Endometrial microvascular endothelial cells (primary cell): ENCODE measurements at regions not wholly inside any gene's neighbourhood (a gene's known extent, or its start where the extent isn't known, plus 50 kb on each side); places are given as distances from the start of the nearest gene placed in this dataset.

Source experiments
- in situ Hi-C: cut with HindIII; loops from 2 replicates; pipeline ENCODE4 v1.10.0; 2017; ENCODE audit warnings: low sequenced_read_pairs, low pct_unique_long_range_greater_than_20kb; ENCODE audit errors: inconsistent ontology term

DNA sequence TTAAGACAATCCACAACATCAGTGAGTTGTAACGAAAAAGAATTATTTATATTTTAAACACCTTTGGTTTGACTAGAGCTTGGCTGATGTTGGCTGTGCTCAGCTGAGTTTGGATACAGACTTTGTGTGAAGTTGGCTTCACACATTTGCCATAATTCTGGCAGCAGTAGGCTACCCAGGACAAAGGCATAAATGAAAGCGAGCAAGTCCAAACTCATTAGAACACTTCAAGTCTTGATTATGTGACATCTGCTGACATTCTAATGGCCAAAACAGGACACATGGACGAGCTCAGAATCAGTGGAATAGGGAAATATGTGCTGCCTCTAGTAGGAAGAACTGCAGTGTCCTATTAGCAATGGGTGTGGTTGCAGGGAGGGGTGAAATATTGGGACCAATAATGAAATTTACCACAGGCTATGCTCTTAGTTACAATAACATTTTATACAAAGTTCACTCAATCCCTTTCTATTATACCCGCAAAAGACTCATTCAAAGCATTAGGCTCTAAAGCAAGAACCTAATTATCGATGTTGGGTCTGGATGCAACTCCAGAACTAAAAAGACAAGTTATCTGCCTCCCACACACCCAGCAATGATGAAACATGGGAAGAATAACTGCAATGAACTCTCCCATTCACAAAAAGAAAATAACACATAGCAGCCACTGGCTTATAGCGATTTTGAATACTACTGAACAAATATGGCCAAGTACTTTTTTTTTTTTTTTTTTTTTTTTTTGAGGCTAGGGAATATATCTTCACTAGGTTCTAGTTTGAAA, 493.9 kb upstream of the RASGRP1 start:
- in situ Hi-C loops = no loop called here

DNA sequence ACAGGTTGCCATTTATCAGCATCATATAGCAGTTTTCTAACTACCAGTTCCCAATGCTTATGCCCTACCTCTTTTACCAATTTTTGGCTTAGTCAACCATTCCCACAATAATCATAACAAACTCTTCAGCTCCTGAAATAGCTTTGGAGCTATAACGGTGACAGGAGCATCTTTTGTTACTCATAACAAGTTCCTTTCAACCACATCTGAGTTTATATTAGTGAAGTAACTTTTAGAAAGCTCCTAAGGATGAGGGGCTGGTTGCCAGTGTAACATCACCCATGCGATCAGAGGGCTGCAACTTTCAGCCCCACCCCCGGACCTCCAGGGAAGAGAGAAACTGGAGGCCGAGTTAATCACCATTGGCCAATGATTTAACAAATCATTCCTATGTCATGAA, 495.3 kb upstream of the RASGRP1 start:
- in situ Hi-C loops = no loop called here

DNA sequence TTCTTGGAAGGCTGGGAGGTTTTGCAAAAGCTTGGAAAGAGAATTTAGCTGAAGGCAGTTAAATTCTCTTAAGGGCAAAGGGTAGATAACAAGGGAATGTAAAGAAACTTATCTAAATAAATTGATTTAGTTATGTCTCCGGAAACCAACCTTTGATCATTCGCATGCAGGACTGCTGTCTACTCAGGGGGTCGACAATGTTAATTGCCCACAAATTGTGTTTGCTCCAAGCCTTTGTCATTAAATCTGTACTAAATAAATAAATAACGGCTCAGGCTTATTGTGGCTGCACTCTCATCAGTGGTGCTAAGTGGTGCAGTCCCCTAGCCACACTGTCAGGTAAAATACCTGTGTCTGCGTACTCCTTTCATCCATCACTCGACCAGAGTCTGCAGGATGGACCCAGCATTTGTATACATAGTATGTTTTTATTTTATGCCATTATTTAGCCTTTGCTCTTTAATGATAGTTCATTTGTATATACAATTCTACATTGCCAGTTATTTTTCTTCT, 497.4 kb upstream of the RASGRP1 start:
- in situ Hi-C loops = no loop called here

DNA sequence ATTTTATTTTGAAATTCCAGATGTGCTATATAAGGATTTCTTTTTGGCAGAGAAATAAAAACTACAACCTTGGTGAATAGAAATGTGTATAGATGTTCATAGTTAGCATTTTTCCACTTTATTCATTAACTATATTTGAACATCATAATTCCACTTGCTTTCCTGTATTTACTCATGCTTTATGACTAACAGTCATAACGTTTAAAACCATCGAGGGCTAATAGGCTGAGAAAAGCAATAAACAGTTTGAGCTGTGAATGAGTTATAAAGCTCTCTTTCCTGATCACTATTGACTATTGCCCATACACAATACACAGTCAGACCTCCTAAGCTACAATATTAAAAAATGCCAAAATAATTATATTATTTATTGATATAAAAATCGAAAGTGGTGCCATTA, 502.1 kb upstream of the RASGRP1 start:
- in situ Hi-C loops = no loop called here

DNA sequence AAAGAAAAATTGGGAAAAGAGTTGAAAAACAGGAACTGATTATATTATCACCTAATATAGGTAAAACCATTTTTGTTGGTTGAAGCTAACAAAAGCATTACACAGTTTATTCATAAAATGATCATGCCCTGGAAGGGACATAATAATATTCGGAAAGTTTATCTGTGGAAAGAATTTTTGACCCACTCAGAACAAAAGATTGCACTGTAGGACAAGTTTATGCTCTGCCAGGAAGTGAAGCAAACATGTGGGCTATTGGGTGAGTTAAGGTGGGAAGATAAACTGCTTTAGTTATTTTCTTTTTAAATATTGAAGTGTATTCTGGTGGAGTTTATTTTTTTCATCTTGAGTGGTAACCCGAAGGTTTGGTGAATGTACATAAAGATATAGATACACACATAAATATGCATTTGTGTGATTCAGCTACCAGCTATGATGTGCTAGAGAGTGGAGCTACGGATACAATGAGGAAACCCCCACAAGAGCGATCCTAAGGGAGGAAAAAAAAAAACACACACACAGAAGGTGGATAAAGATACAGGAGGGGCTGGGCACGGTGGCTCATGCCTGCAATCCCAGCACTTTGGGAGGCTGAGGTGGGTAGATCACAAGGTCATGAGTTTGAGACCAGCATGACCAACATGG, 506.4 kb upstream of the THBS1 start:
- in situ Hi-C loops = no loop called here

DNA sequence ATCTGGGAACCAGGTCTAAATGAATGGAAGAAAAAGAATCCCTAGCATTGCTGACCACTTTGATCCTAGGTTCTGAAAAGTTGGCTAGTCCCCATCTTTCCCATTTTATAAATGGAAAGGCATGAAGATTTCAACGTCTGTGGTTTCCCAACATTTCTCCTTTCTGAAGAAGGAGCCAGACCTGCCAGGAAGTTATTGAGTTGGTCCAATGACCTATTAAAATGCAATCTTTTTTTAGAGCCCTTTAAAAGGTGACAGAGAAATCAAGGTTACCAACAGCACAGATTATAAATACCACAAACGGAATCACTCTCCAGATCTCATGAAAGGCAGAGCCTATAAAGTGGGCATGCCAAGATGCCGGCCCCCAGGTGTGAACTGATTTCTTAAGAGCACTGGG, 505.6 kb upstream of the THBS1 start:
- in situ Hi-C loops = no loop called here

DNA sequence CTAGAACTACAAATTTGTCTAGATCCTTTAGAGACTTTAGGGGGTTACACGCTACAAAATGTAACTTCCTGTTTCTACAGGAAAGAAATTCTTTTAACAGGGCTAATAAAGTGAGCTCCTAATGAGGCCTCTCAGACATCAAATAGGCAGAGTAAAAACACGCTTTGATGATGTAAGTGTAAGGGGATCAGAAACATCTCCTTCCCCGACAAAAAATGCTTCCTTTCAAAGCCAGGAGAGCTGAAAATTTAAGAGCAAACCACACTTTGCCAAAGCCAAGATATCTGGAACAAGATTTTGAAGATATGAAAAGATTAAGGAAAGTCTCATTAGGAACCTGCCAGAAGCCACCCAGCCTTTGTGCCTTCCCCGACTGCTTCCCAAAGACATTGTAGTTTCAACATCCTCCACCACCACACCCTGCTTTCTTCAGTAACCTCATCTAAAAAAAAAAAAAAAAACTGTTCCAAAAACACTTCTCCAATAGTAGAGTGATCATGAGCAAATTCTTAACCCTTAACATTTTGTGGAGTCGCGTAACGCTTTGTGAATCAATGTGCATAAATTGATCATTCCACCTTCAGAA, 505.0 kb upstream of the THBS1 start:
- in situ Hi-C loops = no loop called here

DNA sequence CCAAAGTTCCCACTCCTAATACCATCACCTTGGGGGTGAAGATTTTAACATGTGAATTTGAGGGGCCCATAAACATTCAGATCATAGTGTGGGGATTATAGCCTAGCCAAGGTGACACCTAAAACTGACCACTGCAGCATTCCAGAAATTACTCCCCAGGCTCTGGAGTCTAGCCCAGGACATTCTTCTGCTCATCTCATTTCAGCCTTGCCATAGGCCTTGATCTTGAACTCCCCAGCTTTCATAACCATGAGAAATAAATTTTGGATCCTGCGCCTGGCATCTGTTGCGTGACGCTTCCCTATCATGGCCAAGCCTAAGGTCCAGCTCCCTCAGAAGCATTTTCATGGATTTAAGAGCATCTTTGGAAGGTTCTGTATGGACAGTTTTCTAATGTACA, 502.9 kb upstream of the THBS1 start:
- in situ Hi-C loops = no loop called here

DNA sequence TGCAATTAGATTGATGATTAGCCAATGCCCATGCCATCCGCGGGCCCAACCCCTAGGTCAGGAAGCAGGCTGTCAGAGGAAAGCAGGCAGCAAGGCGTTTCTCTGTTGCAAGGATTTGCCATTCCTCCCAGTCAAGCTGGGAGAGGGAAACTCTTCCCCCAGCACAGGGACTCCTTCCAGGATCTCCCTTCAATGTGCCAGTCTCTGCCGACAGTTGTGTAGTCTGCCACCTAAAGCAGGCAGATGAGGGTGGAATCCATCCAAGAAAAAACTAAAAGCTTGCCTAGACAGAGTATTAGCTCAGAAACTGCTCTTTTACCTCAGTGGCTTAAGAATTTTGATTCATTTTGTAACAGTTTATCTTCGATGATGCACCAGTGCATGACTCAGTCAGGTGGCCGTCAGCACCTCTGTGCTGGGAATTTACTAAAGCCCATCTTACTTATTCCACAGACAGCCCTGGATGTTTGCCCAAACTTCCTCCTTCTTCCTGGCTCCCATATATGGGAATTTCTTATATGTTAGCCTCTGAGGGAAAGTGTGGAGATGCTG, 501.5 kb upstream of the THBS1 start:
- in situ Hi-C loops = no loop called here

DNA sequence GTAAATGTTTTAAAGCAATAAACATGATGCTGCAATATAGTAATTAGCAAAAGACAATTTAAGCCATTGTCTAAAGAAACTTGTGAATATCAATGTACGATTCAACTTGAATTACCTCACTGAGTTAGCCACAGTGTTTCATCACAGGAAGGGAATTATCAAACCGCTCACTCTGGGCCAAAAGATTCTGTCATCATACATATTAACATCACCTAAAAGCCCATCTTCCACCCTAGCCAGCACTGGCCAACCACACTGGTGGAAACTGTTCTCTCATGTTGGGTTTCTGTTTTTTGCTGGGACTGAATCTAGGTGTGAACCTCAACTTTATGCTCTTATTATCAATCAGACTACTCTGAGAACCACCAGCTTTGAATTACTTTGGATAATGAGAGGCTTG, 497.7 kb upstream of the THBS1 start:
- in situ Hi-C loops = no loop called here

DNA sequence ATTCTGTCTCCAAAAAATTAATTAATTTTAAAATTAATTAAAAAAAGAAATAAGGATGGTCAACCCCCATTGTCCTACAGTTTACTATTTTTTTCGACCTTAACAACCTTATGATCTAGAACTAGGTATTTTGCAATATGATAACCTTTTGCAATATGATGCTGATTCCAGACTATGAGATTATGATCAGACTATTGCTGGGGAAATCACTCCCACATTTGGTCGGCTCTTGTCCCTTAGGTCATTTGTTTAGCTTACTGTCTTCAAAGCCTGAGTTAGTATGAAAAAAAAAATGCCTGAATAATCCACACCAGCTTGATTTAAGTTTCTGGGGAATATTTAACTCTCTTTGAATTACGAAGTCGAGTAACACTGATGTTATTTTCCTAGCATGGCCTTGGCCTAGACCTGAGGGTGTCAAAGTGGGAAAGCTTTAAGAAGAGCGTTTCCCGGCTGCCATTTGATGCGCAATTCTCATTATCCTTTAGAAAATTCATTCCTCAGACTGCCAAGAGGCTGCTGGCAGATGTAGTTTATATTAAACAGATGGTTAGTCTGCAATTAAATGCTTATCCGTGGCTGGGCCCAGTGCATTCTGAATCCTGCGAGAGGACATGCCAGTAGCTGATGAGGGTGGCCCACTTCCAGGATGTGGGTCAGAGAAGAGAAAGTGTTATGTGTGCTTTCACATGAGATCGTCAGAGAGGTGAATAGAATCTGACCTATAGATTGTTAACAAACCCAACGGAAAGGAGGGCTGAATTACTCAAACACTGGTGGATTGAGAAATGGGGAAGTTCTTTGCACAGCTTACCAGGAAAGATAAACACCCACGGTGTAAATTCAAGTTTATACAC, 496.0 kb upstream of the THBS1 start:
- in situ Hi-C loops = no loop called here

DNA sequence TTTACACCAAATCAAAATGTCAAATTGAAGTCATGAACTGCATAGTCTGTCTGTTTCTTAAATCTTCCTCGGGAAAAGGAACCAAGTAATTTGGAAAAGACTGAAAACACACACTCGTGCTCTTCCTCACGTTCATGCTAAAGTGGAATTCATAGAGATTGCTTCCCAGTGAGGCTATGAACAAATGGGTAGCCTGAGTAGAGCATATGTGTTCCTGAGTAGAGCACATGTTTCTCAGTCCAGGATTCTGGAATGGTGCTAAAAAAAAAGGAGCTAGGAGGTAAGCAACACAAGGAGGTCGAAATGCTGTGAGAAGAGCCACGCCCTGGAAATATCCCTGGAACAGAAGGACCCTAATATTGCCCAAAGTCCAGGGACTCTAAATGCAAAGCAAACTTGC, 494.2 kb upstream of the THBS1 start:
- in situ Hi-C loops = no loop called here

DNA sequence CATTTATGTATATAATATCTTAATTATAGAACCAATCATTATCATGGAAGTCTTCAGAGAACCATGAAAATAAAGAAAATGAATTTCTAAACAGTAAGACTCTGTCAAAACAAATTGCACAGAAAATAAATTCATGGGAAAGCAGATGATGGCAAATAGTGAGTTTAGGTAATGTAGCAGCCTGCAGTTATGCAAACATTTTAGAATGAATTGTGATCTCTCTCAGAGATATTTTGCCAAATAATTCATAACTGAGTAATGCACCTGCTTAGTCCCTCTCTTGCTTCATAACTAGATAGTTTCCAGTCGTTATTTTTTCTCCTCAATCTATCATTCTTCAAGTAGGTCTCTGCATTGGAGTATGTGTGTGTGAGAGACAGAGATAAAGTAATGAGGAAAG, 492.7 kb upstream of the THBS1 start:
- in situ Hi-C loops = no loop called here

DNA sequence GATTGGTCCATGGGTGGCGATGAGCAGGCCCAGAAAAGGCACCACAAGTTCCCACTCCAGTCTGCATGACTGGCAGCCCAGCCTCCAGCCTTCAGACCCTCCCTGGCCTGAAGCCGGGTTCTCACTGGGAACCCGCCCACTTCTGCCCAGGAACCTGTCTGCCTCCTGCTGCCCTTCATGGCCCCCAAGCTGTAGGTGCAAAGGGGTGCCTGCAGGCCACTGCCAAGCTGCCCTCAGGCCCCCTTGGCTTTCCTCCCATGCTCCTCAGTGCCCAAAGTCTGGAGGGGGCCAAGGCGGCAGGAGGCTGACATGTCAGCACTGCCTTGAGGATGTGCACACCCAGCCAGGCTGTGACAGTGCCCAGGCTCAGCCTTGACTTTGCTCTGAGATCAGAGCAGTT, 488.5 kb upstream of the THBS1 start:
- in situ Hi-C loops = no loop called here

DNA sequence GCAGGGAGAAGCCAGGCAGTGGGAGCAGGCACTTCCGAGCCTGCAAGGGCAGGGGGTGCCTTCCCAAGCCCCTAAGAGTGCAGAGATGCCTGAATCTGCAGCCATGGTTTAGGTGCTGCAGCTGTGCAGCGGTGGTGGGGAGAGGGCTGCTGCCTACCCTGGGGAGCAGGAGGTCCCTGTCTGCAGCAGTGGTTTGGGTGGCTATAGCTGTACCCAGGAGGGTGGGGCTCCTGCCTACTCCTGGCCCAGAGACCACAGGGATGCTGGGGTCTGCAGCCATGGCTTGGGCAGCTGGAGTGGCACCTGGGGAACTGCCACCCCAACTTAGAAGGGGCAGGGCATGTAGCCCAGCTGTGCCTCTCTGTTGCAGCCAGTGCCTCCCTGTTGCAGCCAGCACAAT, 488.1 kb upstream of the THBS1 start:
- in situ Hi-C loops = no loop called here

DNA sequence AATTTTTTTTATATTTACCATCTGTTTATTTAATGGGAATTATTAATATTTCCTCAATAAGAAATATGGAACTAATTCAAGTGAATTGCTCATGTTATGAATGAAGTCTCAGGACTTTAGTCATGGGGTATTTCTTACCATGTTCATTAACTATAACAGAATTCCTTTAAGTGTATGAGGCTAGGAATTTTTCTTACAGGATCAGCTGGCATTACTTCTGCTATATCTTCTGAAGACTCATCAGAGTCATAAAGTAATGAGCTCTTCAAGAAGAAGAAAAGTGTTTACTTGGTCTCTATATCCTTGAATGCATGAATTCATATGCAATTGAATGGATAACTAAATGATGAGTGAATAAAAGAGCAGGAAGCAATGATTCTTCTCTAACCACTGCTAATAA, 486.8 kb upstream of the THBS1 start:
- in situ Hi-C loops = no loop called here

DNA sequence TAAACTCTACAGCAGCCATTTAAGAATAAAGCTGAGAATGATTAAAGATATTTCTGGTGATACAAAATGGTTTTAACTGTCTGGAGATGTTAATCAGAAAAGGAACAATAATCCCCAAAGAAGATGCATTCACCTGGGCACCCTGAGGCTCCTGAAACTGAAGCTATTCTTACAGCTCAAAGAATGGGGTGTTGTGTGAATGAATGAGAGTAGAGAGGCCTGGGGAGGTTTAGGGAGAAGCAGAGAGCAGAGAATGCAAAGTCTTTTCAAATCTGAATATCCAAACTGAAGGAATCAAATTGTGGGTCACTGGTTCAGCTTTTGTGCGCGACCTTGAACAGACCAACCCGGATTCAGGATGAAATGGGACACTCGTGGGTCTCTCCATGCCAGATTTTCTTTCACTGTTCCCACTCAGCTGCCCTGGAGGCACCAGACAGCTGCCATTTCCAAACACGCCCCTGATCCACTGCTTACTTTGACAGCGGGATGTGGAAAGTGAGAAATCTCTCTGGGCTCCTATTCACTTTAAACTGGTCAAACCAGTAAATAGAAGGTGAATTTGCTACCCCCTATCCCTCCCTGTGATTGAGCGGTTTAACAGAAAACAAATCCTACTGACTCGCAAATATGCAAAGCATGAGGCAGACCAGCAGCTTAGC, 485.5 kb upstream of the THBS1 start:
- in situ Hi-C loops = no loop called here

DNA sequence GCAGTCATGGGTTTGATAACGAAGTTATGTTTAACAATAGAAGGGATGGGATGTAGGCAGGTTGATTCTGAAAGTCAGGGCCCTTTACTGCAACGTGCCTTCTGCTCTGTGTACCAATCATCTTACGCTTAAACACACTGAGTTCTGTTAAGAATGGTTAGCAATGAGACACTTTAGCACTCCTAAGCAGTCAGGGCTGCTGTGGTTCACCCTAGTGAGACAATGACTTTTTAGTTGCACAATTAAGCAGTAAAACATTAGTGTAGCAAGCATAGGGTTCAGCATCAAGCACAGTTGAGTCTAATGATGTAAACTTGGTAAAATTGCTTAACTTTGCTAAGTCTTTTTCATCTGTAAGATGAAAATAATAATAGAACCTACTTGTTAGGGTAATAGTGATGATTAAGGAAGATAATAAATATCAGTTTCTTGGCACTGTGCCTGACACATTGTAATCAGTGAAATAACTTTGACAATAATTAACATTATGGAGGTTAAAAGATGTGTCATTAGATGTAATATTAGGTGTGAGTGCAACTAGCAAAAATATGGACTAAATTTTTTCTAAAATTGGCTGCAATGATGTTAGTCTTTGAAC, 484.2 kb upstream of the THBS1 start:
- in situ Hi-C loops = no loop called here
